ENCODE measurements at regions not wholly inside any gene's neighbourhood (a gene's known extent, or its start where the extent isn't known, plus 50 kb on each side); places are given as distances from the start of the nearest gene placed in this dataset.
"Not testable (repeated sequence)": the region's sequence is repeated elsewhere in the genome, so short reads cannot be mapped to it uniquely, and the experiment has no call there.

DNA sequence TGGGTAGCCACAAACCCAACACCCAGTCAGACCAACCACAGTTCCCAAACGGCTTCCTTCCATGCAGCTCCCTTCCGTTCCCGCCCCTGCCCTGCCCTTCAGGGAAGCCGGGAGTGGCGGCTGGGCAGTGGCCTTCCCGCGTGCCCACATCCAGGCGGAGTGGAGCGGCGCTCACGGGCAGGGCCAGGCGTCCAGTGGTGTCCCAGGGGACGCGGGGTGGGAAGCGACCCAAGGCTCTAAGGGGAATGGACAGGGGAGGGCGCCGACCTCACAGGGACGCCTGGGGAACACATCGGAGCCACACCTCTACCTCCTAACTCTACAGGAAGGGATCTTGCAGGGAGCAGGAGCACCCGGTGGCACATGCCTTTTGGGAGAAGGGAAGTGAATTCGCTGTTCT, 225.9 kb upstream of the MGAT5 start:
- ChIA-PET CTCF (interaction anchor here (0.6 kb wide), 1 partner anchor 26 kb away, joined by 5 read pairs; no protein-coding TSS in a partner anchor), POLR2A (no interaction called here)
- no peak overlapping the region for H3K4me3 ChIP-seq (ENCODE audit: low read length)
- H3K27ac ChIP-seq (ENCODE audit: low read depth, low read length) = no peak overlapping the region
- intact Hi-C loops (cut with micrococcal nuclease) = no loop called here
- DNase-seq (no peak), ATAC-seq (no peak)
- no peaks in the 10 kb centered on the region for H3K9me3 ChIP-seq (ENCODE audit: control insufficient read depth in 2 of 3, low read length in 3 of 3)
- Mint-ChIP-seq H3K4me1 (no peaks in the 10 kb centered on the region), H3K4me3 (no peak overlapping the region), H3K27me3 (peaks cover 31 to 59% (median 42%) of the 10 kb centered on the region in 5 donors), H3K36me3 (no peaks in the 10 kb centered on the region), H3K27ac (no peak overlapping the region), H3K9me3 (no peaks in the 10 kb centered on the region)
- no peaks in the 10 kb centered on the region for H3K36me3 ChIP-seq (ENCODE audit: control insufficient read depth in 2 of 3, insufficient read depth in 3 of 3, low read length in 3 of 3)
- H3K27me3 ChIP-seq (ENCODE audit: control insufficient read depth in 2 of 2, insufficient read depth in 2 of 2, low read length in 2 of 2) = no peaks in the 10 kb centered on the region
- no peaks in the 10 kb centered on the region for H3K4me1 ChIP-seq (ENCODE audit: control insufficient read depth in 2 of 2, insufficient read depth in 2 of 2, low read length in 2 of 2)

DNA sequence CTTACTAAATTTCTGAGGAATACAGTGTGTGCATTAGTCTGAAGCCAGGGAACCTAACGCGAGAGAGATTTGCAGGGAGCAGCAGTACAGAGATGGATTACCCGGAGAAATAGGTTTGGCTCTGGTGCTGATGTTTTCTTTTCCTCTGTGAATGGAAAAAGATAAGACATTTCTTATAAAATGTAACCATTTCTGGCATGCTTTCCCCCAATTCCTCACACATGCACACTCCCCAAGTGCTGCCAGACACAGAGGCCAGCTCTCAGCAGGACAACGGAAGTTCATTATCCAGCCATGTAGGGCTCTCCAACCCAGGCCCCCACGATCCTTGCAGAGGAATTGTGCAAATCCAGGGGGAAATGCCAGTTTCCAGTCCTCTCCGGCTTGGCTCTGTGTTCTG, 224.5 kb upstream of the MGAT5 start:
- Histone ChIP-seq H3K27me3 (ENCODE audit: control insufficient read depth in 2 of 2, insufficient read depth in 2 of 2, low read length in 2 of 2) (no peaks in the 10 kb centered on the region), H3K4me1 (ENCODE audit: control insufficient read depth in 2 of 2, insufficient read depth in 2 of 2, low read length in 2 of 2) (no peaks in the 10 kb centered on the region), H3K9me3 (ENCODE audit: control insufficient read depth in 2 of 3, low read length in 3 of 3) (no peaks in the 10 kb centered on the region), H3K27ac (ENCODE audit: low read depth, low read length) (no peak overlapping the region), H3K36me3 (ENCODE audit: control insufficient read depth in 2 of 3, insufficient read depth in 3 of 3, low read length in 3 of 3) (no peaks in the 10 kb centered on the region), H3K4me3 (ENCODE audit: low read length) (no peak overlapping the region)
- H3K4me3 Mint-ChIP-seq = no peak overlapping the region
- intact Hi-C loops (cut with micrococcal nuclease) = no loop called here
- ChIA-PET CTCF (no interaction called here), POLR2A (no interaction called here)
- no peak overlapping the region for H3K27ac Mint-ChIP-seq
- no peak for DNase-seq
- H3K4me1 Mint-ChIP-seq = no peaks in the 10 kb centered on the region
- H3K36me3 Mint-ChIP-seq = no peaks in the 10 kb centered on the region
- ATAC-seq = no peak
- peaks cover 29 to 57% (median 41%) of the 10 kb centered on the region in 5 donors for H3K27me3 Mint-ChIP-seq
- no peaks in the 10 kb centered on the region for H3K9me3 Mint-ChIP-seq

DNA sequence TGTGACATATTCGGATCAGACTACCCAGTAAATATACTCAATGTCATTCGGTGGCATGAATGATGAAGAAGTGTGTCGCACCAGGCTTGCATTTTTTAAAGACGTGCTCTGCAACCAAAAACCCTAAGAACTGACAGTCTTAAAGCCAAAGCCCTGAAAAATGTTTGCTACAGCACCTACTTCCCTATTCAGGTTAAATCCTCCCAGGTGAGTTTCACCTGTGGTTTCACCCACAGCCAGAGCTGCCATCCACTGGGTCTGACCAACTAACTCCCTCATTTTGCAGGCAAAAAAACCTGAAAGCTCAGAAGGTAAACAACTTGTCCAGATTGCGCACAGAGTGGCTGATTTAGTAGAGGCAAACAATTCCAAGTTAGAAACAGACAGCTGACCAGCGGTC, 222.3 kb upstream of the MGAT5 start:
- POLR2A ChIA-PET = no interaction called here
- Histone ChIP-seq H3K27me3 (ENCODE audit: control insufficient read depth in 2 of 2, insufficient read depth in 2 of 2, low read length in 2 of 2) (peaks cover 0 to 2% of the 10 kb centered on the region in 2 donors), H3K9me3 (ENCODE audit: control insufficient read depth in 2 of 3, low read length in 3 of 3) (no peaks in the 10 kb centered on the region), H3K4me3 (ENCODE audit: low read length) (no peak overlapping the region), H3K4me1 (ENCODE audit: control insufficient read depth in 2 of 2, insufficient read depth in 2 of 2, low read length in 2 of 2) (no peaks in the 10 kb centered on the region), H3K27ac (ENCODE audit: low read depth, low read length) (no peak overlapping the region), H3K36me3 (ENCODE audit: control insufficient read depth in 2 of 3, insufficient read depth in 3 of 3, low read length in 3 of 3) (no peaks in the 10 kb centered on the region)
- no peaks in the 10 kb centered on the region for H3K36me3 Mint-ChIP-seq
- peaks cover 33 to 50% (median 39%) of the 10 kb centered on the region in 5 donors for H3K27me3 Mint-ChIP-seq
- intact Hi-C loops (cut with micrococcal nuclease) = no loop called here
- H3K9me3 Mint-ChIP-seq = no peaks in the 10 kb centered on the region
- DNase-seq = no peak
- ATAC-seq = no peak
- no peak overlapping the region for H3K27ac Mint-ChIP-seq
- H3K4me3 Mint-ChIP-seq = no peak overlapping the region
- CTCF ChIA-PET = no interaction called here
- no peaks in the 10 kb centered on the region for H3K4me1 Mint-ChIP-seq

DNA sequence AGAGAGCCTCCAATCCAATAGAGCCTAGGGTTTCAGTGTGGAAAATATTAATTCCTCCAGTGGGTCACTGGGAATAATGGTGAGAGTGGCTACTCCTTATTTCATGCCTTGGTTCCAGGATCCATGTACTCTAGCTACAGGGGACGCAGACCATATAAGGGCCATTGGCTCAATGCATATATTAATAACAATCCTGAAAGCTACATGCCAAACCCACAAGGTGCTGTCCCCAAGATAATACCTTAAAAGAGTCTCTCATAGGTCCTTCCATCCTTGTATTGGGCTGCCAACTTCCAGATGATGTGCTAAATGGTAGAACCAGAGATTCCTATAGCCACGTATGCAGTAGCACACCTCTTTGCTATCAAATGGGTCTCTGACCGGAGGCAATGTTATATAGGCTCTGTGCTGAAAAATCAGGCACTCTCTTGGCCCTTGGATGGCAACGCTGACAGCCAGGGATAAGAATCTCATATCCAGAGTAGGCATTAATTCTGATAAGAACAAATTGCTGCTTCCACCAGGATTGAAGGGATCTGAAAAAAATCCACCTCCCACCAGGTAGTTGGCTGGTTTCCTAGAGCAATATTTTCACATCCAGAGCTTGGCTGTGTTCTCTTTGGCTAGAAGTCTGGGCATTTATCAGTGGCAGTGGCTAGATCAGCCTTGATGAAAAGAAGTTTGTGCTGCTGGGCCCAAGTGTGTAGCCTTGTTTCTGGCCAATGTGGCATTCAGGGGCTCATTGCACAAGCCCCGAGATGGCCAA, 218.1 kb upstream of the MGAT5 start:
- Mint-ChIP-seq H3K9me3 (peaks cover 0 to 12% (median 5%) of the 10 kb centered on the region in 11 donors), H3K36me3 (peaks cover 0 to 2% (median 0%) of the 10 kb centered on the region in 5 donors)

GRCh38 chr2:134039912-134040581, 213.8 kb upstream of the MGAT5 start:
- Histone ChIP-seq H3K27me3 (ENCODE audit: control insufficient read depth in 2 of 2, insufficient read depth in 2 of 2, low read length in 2 of 2) (peaks cover 0 to 2% of the 10 kb centered on the region in 2 donors), H3K4me3 (ENCODE audit: low read length) (no peak overlapping the region), H3K9me3 (ENCODE audit: control insufficient read depth in 2 of 3, low read length in 3 of 3) (no peaks in the 10 kb centered on the region), H3K36me3 (ENCODE audit: control insufficient read depth in 2 of 3, insufficient read depth in 3 of 3, low read length in 3 of 3) (no peaks in the 10 kb centered on the region), H3K4me1 (ENCODE audit: control insufficient read depth in 2 of 2, insufficient read depth in 2 of 2, low read length in 2 of 2) (no peaks in the 10 kb centered on the region), H3K27ac (ENCODE audit: low read depth, low read length) (no peak overlapping the region)
- intact Hi-C loops (cut with micrococcal nuclease) = no loop called here
- Mint-ChIP-seq H3K27ac (no peak overlapping the region), H3K27me3 (peaks cover 8 to 44% (median 31%) of the 10 kb centered on the region in 5 donors), H3K4me3 (peak overlapping the region in 1 of 10 donors; percentile 22), H3K36me3 (peaks cover 0 to 2% (median 0%) of the 10 kb centered on the region in 5 donors), H3K9me3 (peaks cover 0 to 14% (median 6%) of the 10 kb centered on the region in 11 donors), H3K4me1 (peaks cover 0 to 8% (median 0%) of the 10 kb centered on the region in 7 donors)
- ATAC-seq (no peak), DNase-seq (no peak)
- CTCF ChIA-PET = no interaction called here
- POLR2A ChIA-PET = no interaction called here

More for the DNA sequence above, 218.1 kb upstream of the MGAT5 start:
- Mint-ChIP-seq H3K4me1 (peaks cover 0 to 8% (median 0%) of the 10 kb centered on the region in 7 donors), H3K27me3 (peaks cover 12 to 31% (median 27%) of the 10 kb centered on the region in 5 donors), H3K4me3 (no peak overlapping the region), H3K27ac (no peak overlapping the region)
- CTCF ChIA-PET = interaction anchor here (0.6 kb wide), 1 partner anchor 28 kb away, joined by 3 read pairs; no protein-coding TSS in a partner anchor
- H3K4me1 ChIP-seq (ENCODE audit: control insufficient read depth in 2 of 2, insufficient read depth in 2 of 2, low read length in 2 of 2) = no peaks in the 10 kb centered on the region
- DNase-seq (no peak), ATAC-seq (no peak)
- H3K9me3 ChIP-seq (ENCODE audit: control insufficient read depth in 2 of 3, low read length in 3 of 3) = no peaks in the 10 kb centered on the region
- POLR2A ChIA-PET = no interaction called here
- intact Hi-C loops (cut with micrococcal nuclease) = no loop called here
- H3K27ac ChIP-seq (ENCODE audit: low read depth, low read length) = no peak overlapping the region
- peaks cover 0 to 2% of the 10 kb centered on the region in 2 donors for H3K27me3 ChIP-seq (ENCODE audit: control insufficient read depth in 2 of 2, insufficient read depth in 2 of 2, low read length in 2 of 2)
- no peaks in the 10 kb centered on the region for H3K36me3 ChIP-seq (ENCODE audit: control insufficient read depth in 2 of 3, insufficient read depth in 3 of 3, low read length in 3 of 3)
- no peak overlapping the region for H3K4me3 ChIP-seq (ENCODE audit: low read length)

DNA sequence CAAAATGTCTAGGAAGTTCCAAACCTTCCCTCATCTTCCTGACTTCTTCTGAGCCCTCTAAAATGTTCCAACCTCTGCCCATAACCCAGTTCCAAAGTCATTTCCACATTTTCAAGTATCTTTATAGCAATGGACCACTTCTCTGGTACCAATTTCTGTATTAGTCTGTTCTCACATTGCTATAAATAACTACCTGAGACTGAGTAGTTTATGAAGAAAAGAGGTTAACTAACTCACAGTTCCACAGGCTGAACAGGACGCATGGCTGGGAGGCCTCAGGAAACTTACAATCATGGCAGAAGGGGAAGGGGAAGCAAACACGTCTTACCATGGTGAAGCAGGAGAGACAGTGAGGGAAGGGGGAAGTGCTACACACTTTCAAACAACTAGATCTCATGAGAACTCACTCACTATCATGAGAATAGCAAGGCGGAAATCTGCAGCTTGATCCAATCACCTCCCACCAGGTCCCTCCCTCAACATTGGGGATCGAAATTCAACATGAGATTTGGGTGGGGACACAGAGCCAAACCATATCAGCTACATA, 213.2 kb upstream of the MGAT5 start:
- ATAC-seq; H3K27me3 ChIP-seq (ENCODE audit: control insufficient read depth in 2 of 2, insufficient read depth in 2 of 2, low read length in 2 of 2): not testable (repeated sequence)

More for the DNA sequence above, 213.2 kb upstream of the MGAT5 start:
- H3K36me3 ChIP-seq (ENCODE audit: control insufficient read depth in 2 of 3, insufficient read depth in 3 of 3, low read length in 3 of 3); H3K4me3 ChIP-seq (ENCODE audit: low read length); intact Hi-C loops (cut with micrococcal nuclease); H3K4me3 Mint-ChIP-seq; CTCF ChIA-PET; H3K4me1 Mint-ChIP-seq; POLR2A ChIA-PET; H3K9me3 ChIP-seq (ENCODE audit: control insufficient read depth in 2 of 3, low read length in 3 of 3); H3K4me1 ChIP-seq (ENCODE audit: control insufficient read depth in 2 of 2, insufficient read depth in 2 of 2, low read length in 2 of 2); H3K36me3 Mint-ChIP-seq; DNase-seq; H3K27ac Mint-ChIP-seq; H3K27ac ChIP-seq (ENCODE audit: low read depth, low read length): not testable (repeated sequence)
- H3K27me3 Mint-ChIP-seq = peaks cover 13 to 48% (median 35%) of the 10 kb centered on the region in 5 donors
- H3K9me3 Mint-ChIP-seq = peaks cover 0 to 18% (median 6%) of the 10 kb centered on the region in 11 donors
